ENCODE measurements at regions not wholly inside any gene's neighbourhood (a gene's known extent, or its start where the extent isn't known, plus 50 kb on each side); places are given as distances from the start of the nearest gene placed in this dataset.
"Not testable (repeated sequence)": the region's sequence is repeated elsewhere in the genome, so short reads cannot be mapped to it uniquely, and the experiment has no call there.

GRCh38 chr13:19123502-19123901, 58.1 kb downstream of the TUBA3C start:
- Histone ChIP-seq H3K36me3 (ENCODE audit: control insufficient read depth, insufficient read depth, low read length) (no peaks in the 10 kb centered on the region), H3K9me3 (ENCODE audit: control insufficient read depth, low read length) (peaks cover 57% of the 10 kb centered on the region), H3K4me3 (ENCODE audit: extremely low read depth, insufficient read depth, low read length, poor library complexity, severe bottlenecking) (no peak overlapping the region), H3K4me1 (ENCODE audit: control insufficient read depth, insufficient read depth, low read length, poor library complexity, severe bottlenecking) (no peaks in the 10 kb centered on the region), H3K27ac (ENCODE audit: low read depth, low read length, severe bottlenecking) (no peak overlapping the region)
- no CpG with 5 or more reads among the region's 1 CpG for WGBS, 2 experiments (ENCODE audit: insufficient coverage in 2 of 2)

- Histone ChIP-seq H3K36me3 (ENCODE audit: control insufficient read depth, insufficient read depth, low read length) (no peaks in the 10 kb centered on the region), H3K9me3 (ENCODE audit: control insufficient read depth, low read length) (peaks cover 63% of the 10 kb centered on the region), H3K27ac (ENCODE audit: low read depth, low read length, severe bottlenecking) (no peak overlapping the region), H3K4me3 (ENCODE audit: extremely low read depth, insufficient read depth, low read length, poor library complexity, severe bottlenecking) (no peak overlapping the region), H3K4me1 (ENCODE audit: control insufficient read depth, insufficient read depth, low read length, poor library complexity, severe bottlenecking) (no peaks in the 10 kb centered on the region)
- WGBS, 2 experiments (ENCODE audit: insufficient coverage in 2 of 2) = 81 to 86% methylated on average over 21 to 26 of the region's 32 CpGs
These were observed 63.5 kb downstream of the TUBA3C start for GRCh38 chr13:19117913-19118739.

- H3K4me3 ChIP-seq (ENCODE audit: extremely low read depth, insufficient read depth, low read length, poor library complexity, severe bottlenecking); H3K27ac ChIP-seq (ENCODE audit: low read depth, low read length, severe bottlenecking); H3K4me1 ChIP-seq (ENCODE audit: control insufficient read depth, insufficient read depth, low read length, poor library complexity, severe bottlenecking); H3K36me3 ChIP-seq (ENCODE audit: control insufficient read depth, insufficient read depth, low read length): not testable (repeated sequence)
- 84 to 95% methylated on average over 11 to 17 of the region's 29 CpGs for WGBS, 2 experiments (ENCODE audit: insufficient coverage in 2 of 2)
- H3K9me3 ChIP-seq (ENCODE audit: control insufficient read depth, low read length) = peaks cover 26% of the 10 kb centered on the region
These were observed 72.4 kb downstream of the TUBA3C start for GRCh38 chr13:19109225-19109624.

GRCh38 chr13:19103140-19103539, 78.5 kb downstream of the TUBA3C start:
- H3K27ac ChIP-seq (ENCODE audit: low read depth, low read length, severe bottlenecking) = no peak overlapping the region
- no peaks in the 10 kb centered on the region for H3K36me3 ChIP-seq (ENCODE audit: control insufficient read depth, insufficient read depth, low read length)
- H3K9me3 ChIP-seq (ENCODE audit: control insufficient read depth, low read length) = peaks cover 22% of the 10 kb centered on the region
- H3K4me1 ChIP-seq (ENCODE audit: control insufficient read depth, insufficient read depth, low read length, poor library complexity, severe bottlenecking) = no peaks in the 10 kb centered on the region
- no peak overlapping the region for H3K4me3 ChIP-seq (ENCODE audit: extremely low read depth, insufficient read depth, low read length, poor library complexity, severe bottlenecking)

GRCh38 chr13:19093369-19093768, 88.3 kb downstream of the TUBA3C start:
- Histone ChIP-seq H3K4me1 (ENCODE audit: control insufficient read depth, insufficient read depth, low read length, poor library complexity, severe bottlenecking) (no peaks in the 10 kb centered on the region), H3K36me3 (ENCODE audit: control insufficient read depth, insufficient read depth, low read length) (no peaks in the 10 kb centered on the region), H3K4me3 (ENCODE audit: extremely low read depth, insufficient read depth, low read length, poor library complexity, severe bottlenecking) (no peak overlapping the region), H3K9me3 (ENCODE audit: control insufficient read depth, low read length) (peaks cover 76% of the 10 kb centered on the region), H3K27ac (ENCODE audit: low read depth, low read length, severe bottlenecking) (no peak overlapping the region)
- WGBS, 2 experiments (ENCODE audit: insufficient coverage in 2 of 2) = no CpG with 5 or more reads among the region's 1 CpG

- Histone ChIP-seq H3K36me3 (ENCODE audit: control insufficient read depth, insufficient read depth, low read length) (no peaks in the 10 kb centered on the region), H3K27ac (ENCODE audit: low read depth, low read length, severe bottlenecking) (no peak overlapping the region), H3K4me1 (ENCODE audit: control insufficient read depth, insufficient read depth, low read length, poor library complexity, severe bottlenecking) (no peaks in the 10 kb centered on the region), H3K4me3 (ENCODE audit: extremely low read depth, insufficient read depth, low read length, poor library complexity, severe bottlenecking) (no peak overlapping the region), H3K9me3 (ENCODE audit: control insufficient read depth, low read length) (peaks cover 68% of the 10 kb centered on the region)
- 85 to 91% methylated on average over 15 to 17 of the region's 17 CpGs for WGBS, 2 experiments (ENCODE audit: insufficient coverage in 2 of 2)
These were observed 91.1 kb downstream of the TUBA3C start for GRCh38 chr13:19090495-19090894.

GRCh38 chr13:19089315-19089714, 92.3 kb downstream of the TUBA3C start:
- Histone ChIP-seq H3K36me3 (ENCODE audit: control insufficient read depth, insufficient read depth, low read length) (no peaks in the 10 kb centered on the region), H3K27ac (ENCODE audit: low read depth, low read length, severe bottlenecking) (no peak overlapping the region), H3K9me3 (ENCODE audit: control insufficient read depth, low read length) (peaks cover 65% of the 10 kb centered on the region), H3K4me1 (ENCODE audit: control insufficient read depth, insufficient read depth, low read length, poor library complexity, severe bottlenecking) (no peaks in the 10 kb centered on the region), H3K4me3 (ENCODE audit: extremely low read depth, insufficient read depth, low read length, poor library complexity, severe bottlenecking) (no peak overlapping the region)
- 61 to 70% methylated on average over 10 of the region's 10 CpGs for WGBS, 2 experiments (ENCODE audit: insufficient coverage in 2 of 2)

GRCh38 chr13:19088416-19088815, 93.2 kb downstream of the TUBA3C start:
- Histone ChIP-seq H3K4me3 (ENCODE audit: extremely low read depth, insufficient read depth, low read length, poor library complexity, severe bottlenecking) (no peak overlapping the region), H3K36me3 (ENCODE audit: control insufficient read depth, insufficient read depth, low read length) (no peaks in the 10 kb centered on the region), H3K4me1 (ENCODE audit: control insufficient read depth, insufficient read depth, low read length, poor library complexity, severe bottlenecking) (no peaks in the 10 kb centered on the region), H3K9me3 (ENCODE audit: control insufficient read depth, low read length) (peaks cover 68% of the 10 kb centered on the region), H3K27ac (ENCODE audit: low read depth, low read length, severe bottlenecking) (no peak overlapping the region)
- WGBS, 2 experiments (ENCODE audit: insufficient coverage in 2 of 2) = 73 to 75% methylated on average over 6 of the region's 8 CpGs

GRCh38 chr13:19085876-19086275, 95.7 kb downstream of the TUBA3C start:
- 80 to 83% methylated on average over 9 to 11 of the region's 12 CpGs for WGBS, 2 experiments (ENCODE audit: insufficient coverage in 2 of 2)
- peaks cover 74% of the 10 kb centered on the region for H3K9me3 ChIP-seq (ENCODE audit: control insufficient read depth, low read length)
- no peaks in the 10 kb centered on the region for H3K36me3 ChIP-seq (ENCODE audit: control insufficient read depth, insufficient read depth, low read length)
- H3K4me3 ChIP-seq (ENCODE audit: extremely low read depth, insufficient read depth, low read length, poor library complexity, severe bottlenecking) = no peak overlapping the region
- H3K27ac ChIP-seq (ENCODE audit: low read depth, low read length, severe bottlenecking) = no peak overlapping the region
- H3K4me1 ChIP-seq (ENCODE audit: control insufficient read depth, insufficient read depth, low read length, poor library complexity, severe bottlenecking) = no peaks in the 10 kb centered on the region

GRCh38 chr13:19085258-19085657, 96.4 kb downstream of the TUBA3C start:
- WGBS, 2 experiments (ENCODE audit: insufficient coverage in 2 of 2) = 37 to 60% methylated on average over 2 to 3 of the region's 3 CpGs
- no peak overlapping the region for H3K27ac ChIP-seq (ENCODE audit: low read depth, low read length, severe bottlenecking)
- H3K36me3 ChIP-seq (ENCODE audit: control insufficient read depth, insufficient read depth, low read length) = no peaks in the 10 kb centered on the region
- peaks cover 70% of the 10 kb centered on the region for H3K9me3 ChIP-seq (ENCODE audit: control insufficient read depth, low read length)
- no peaks in the 10 kb centered on the region for H3K4me1 ChIP-seq (ENCODE audit: control insufficient read depth, insufficient read depth, low read length, poor library complexity, severe bottlenecking)
- no peak overlapping the region for H3K4me3 ChIP-seq (ENCODE audit: extremely low read depth, insufficient read depth, low read length, poor library complexity, severe bottlenecking)

- 43 to 59% methylated on average over 2 to 3 of the region's 3 CpGs for WGBS, 2 experiments (ENCODE audit: insufficient coverage in 2 of 2)
- Histone ChIP-seq H3K27ac (ENCODE audit: low read depth, low read length, severe bottlenecking) (no peak overlapping the region), H3K9me3 (ENCODE audit: control insufficient read depth, low read length) (peaks cover 63% of the 10 kb centered on the region), H3K4me1 (ENCODE audit: control insufficient read depth, insufficient read depth, low read length, poor library complexity, severe bottlenecking) (no peaks in the 10 kb centered on the region), H3K4me3 (ENCODE audit: extremely low read depth, insufficient read depth, low read length, poor library complexity, severe bottlenecking) (no peak overlapping the region), H3K36me3 (ENCODE audit: control insufficient read depth, insufficient read depth, low read length) (no peaks in the 10 kb centered on the region)
These were observed 98.3 kb downstream of the TUBA3C start for GRCh38 chr13:19083340-19083739.
